BE2C (cell line): ENCODE measurements at regions not wholly inside any gene's neighbourhood (a gene's known extent, or its start where the extent isn't known, plus 50 kb on each side); places are given as distances from the start of the nearest gene placed in this dataset.

Source experiments
- DNase-seq: peaks from one replicate; pipeline ENCODE4 v3.0.0-alpha.2; 2020
- H3K27me3 ChIP-seq: fragments of 250-450 bp; sonication (Bioruptor Pico); 2 replicates; pipeline ENCODE4 v1.5.1; 2020; ENCODE audit warnings: mild to moderate bottlenecking
- H3K36me3 ChIP-seq: fragments of 250-450 bp; sonication (Bioruptor Pico); 2 replicates; pipeline ENCODE4 v1.5.1; 2020; ENCODE audit warnings: mild to moderate bottlenecking
- H3K4me1 ChIP-seq: fragments of 250-450 bp; sonication (Bioruptor Pico); 2 replicates; pipeline ENCODE4 v1.5.1; 2020
- H3K4me3 ChIP-seq: 2 replicates; pipeline ENCODE4 v1.5.1; 2011; ENCODE audit warnings: low read depth, low read length
- H3K9me3 ChIP-seq: fragments of 250-450 bp; sonication (Bioruptor Pico); 2 replicates; pipeline ENCODE4 v1.5.1; 2020
- TF ChIP-seq, protein P1 (sequence below): IDR thresholded peaks from 2 replicates; pipeline ENCODE4 v1.5.1; 2012; ENCODE audit warnings: mild to moderate bottlenecking, low read depth, low read length

- Histone ChIP-seq H3K9me3 (no peaks in the 10 kb centered on the region), H3K27me3 (no peaks in the 10 kb centered on the region), H3K4me1 (no peaks in the 10 kb centered on the region), H3K36me3 (no peaks in the 10 kb centered on the region), H3K4me3 (no peak overlapping the region)
- DNase-seq: no peak
- TF ChIP-seq, protein P1, sequence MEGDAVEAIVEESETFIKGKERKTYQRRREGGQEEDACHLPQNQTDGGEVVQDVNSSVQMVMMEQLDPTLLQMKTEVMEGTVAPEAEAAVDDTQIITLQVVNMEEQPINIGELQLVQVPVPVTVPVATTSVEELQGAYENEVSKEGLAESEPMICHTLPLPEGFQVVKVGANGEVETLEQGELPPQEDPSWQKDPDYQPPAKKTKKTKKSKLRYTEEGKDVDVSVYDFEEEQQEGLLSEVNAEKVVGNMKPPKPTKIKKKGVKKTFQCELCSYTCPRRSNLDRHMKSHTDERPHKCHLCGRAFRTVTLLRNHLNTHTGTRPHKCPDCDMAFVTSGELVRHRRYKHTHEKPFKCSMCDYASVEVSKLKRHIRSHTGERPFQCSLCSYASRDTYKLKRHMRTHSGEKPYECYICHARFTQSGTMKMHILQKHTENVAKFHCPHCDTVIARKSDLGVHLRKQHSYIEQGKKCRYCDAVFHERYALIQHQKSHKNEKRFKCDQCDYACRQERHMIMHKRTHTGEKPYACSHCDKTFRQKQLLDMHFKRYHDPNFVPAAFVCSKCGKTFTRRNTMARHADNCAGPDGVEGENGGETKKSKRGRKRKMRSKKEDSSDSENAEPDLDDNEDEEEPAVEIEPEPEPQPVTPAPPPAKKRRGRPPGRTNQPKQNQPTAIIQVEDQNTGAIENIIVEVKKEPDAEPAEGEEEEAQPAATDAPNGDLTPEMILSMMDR: no peak
These were observed 464.9 kb upstream of the ADGRL2 start for GRCh38 chr1:81335876-81336275.

DNA sequence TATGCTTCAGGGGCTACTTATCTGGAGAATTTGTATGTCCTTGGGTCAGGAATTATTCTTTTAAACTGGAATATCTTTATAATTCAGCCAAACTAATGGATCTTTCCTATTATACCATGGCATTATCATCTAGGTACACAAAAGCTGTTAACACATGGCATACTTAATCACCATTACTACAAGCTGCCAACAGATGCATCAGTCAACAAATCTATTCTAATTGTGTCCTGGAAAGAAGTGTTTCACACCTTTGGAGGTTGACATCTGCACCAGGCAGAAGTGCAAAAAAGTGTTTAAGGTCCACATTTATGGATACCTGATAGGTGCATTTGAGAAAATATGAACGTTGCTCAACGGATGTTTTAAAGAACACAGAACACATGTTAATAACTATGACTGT is 470.2 kb upstream of the ADGRL2 start:
- TF ChIP-seq, protein P1: no peak
- Histone ChIP-seq H3K9me3 (no peaks in the 10 kb centered on the region), H3K4me3 (no peak overlapping the region), H3K27me3 (no peaks in the 10 kb centered on the region), H3K36me3 (no peaks in the 10 kb centered on the region), H3K4me1 (no peaks in the 10 kb centered on the region)
- no peak for DNase-seq

DNA sequence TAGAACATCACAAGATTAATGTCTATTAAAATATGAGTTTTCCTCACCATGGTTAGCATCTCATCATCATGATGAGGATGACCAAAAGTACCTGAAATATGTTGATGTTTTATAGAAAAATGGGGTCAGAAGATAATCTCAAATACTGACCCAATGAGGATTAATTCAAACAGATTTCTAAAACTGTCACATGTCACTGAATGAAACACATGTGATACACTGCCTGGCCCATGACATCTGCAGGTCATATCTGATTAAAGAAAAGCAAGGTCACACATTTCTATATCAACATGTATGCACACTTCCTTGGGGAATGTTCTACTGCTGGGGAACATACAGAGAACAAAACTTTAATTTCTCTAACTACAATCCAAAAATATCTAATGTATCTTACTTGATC is 470.6 kb upstream of the ADGRL2 start:
- Histone ChIP-seq H3K4me3 (no peak overlapping the region), H3K4me1 (no peaks in the 10 kb centered on the region), H3K36me3 (no peaks in the 10 kb centered on the region), H3K27me3 (no peaks in the 10 kb centered on the region), H3K9me3 (no peaks in the 10 kb centered on the region)
- TF ChIP-seq, protein P1: no peak
- DNase-seq: no peak

DNA sequence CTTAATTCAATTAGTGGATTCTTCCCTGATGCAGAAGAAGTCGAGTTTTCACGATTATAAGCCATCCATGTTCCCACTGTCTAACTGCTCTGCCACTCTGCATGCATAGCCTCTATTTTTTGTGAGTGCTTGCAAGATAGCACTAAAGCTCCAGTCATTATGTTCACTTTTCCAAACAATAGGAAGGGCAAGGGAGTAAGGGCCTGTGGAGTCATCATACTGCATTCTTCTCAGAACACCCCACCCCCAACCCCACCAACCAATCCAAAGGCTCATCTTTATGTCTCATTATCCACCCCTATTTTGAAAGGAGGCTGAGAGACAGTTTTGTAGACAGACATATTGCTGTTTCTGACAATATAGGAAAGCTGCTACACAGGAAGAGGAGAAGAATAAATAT is 471.7 kb upstream of the ADGRL2 start:
- Histone ChIP-seq H3K27me3 (no peaks in the 10 kb centered on the region), H3K4me3 (no peak overlapping the region), H3K4me1 (no peaks in the 10 kb centered on the region), H3K9me3 (no peaks in the 10 kb centered on the region), H3K36me3 (no peaks in the 10 kb centered on the region)
- TF ChIP-seq, protein P1: no peak
- no peak for DNase-seq

GRCh38 chr1:81327743-81328142 is 473.0 kb upstream of the ADGRL2 start:
- Histone ChIP-seq H3K4me1 (no peaks in the 10 kb centered on the region), H3K4me3 (no peak overlapping the region), H3K27me3 (no peaks in the 10 kb centered on the region), H3K9me3 (no peaks in the 10 kb centered on the region), H3K36me3 (no peaks in the 10 kb centered on the region)
- no peak for DNase-seq
- TF ChIP-seq, protein P1: no peak

DNA sequence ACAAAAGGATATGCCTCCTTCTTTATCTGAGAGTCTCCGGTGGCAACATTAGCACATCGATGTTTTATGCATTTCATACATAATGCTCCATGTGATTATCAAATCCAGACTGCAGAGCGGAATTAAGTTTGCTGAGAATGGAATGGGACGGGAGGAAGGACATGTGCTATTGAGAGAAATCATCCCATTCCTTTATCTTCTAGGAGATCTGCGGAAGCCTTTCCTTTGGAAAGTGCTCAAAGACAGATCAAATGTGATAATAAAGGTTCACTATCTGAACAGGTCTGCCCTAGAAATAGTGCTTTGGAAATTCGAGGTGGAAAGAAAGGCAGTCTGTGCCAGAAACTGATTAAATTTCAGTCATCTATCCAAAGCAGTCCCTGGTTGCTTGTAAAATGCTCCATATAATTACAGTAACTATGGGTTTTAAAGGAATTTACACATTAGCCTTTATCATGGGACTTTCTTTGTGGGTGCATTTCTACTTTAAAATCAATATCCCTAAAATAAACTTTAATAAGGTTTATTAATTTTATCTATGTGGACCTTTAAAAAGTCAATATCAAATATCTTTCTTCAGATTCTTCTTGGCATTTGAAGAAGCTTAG is 473.5 kb upstream of the ADGRL2 start:
- H3K9me3 ChIP-seq: no peaks in the 10 kb centered on the region
- DNase-seq: no peak
- H3K27me3 ChIP-seq: no peaks in the 10 kb centered on the region
- H3K4me3 ChIP-seq: no peak overlapping the region
- no peaks in the 10 kb centered on the region for H3K4me1 ChIP-seq
- H3K36me3 ChIP-seq: no peaks in the 10 kb centered on the region
- TF ChIP-seq, protein P1: no peak
